Left cardiac atrium (tissue), 4 donors: ENCODE measurements at regions not wholly inside any gene's neighbourhood (a gene's known extent, or its start where the extent isn't known, plus 50 kb on each side); places are given as distances from the start of the nearest gene placed in this dataset.

Source experiments
- ATAC-seq, 2 donors: fragments of 200-7000 bp; cut with Tn5 transposase; one replicate each; pipeline ENCODE4 v1.9.1; 2020; ENCODE audit warnings: mild to moderate bottlenecking in 2 of 2, moderate library complexity in 2 of 2
- DNase-seq: peaks from one replicate; pipeline ENCODE4 v3.0.0-alpha.2; 2020
- intact Hi-C, 2 donors: fragments of 100-400 bp; cut with DNase I; formaldehyde crosslinking; loops; one replicate each; pipeline versions ENCODE4 v1.14.1 to v1.15.1; 2022 to 2023
- donor health status: DM: no; HTN: yes; CAD: no.
- donor health status: DM: no; HTN: yes; CAD: no; lungs with severe emphysema.
- donor health status: DM: yes; HTN: yes; CAD: no.
- donor health status: Dilated cardiomyopathy.

- intact Hi-C loops, result no loop called here
- no peak for DNase-seq
- peak in 1 of 2 donors; percentile 33 for ATAC-seq
Measured at GRCh38 chr3:27596334-27596841, 112.2 kb upstream of the SLC4A7 start.

- intact Hi-C loops, result no loop called here
- no peak for ATAC-seq
- DNase-seq, result no peak
Measured at GRCh38 chr3:27594096-27594690, 110.0 kb upstream of the SLC4A7 start.

GRCh38 chr3:27593173-27593572 lies 109.0 kb upstream of the SLC4A7 start:
- no peak for ATAC-seq
- DNase-seq, result no peak
- intact Hi-C loops, result no loop called here

- intact Hi-C loops, result no loop called here
- ATAC-seq, result peak; percentile 23 to 47
- DNase-seq, result no peak
Measured at GRCh38 chr3:27591312-27592210, 107.4 kb upstream of the SLC4A7 start.

GRCh38 chr3:27590437-27591298 lies 106.5 kb upstream of the SLC4A7 start:
- DNase-seq (no peak), ATAC-seq (peak; percentile 73 to 77)
- intact Hi-C loops, result no loop called here

GRCh38 chr3:27589795-27590194 lies 105.6 kb upstream of the SLC4A7 start:
- DNase-seq (no peak), ATAC-seq (peak in 1 of 2 donors; percentile 74)
- intact Hi-C loops, result no loop called here

GRCh38 chr3:27585429-27585828 lies 101.2 kb upstream of the SLC4A7 start:
- no peak for ATAC-seq

GRCh38 chr3:27584874-27585273 lies 100.7 kb upstream of the SLC4A7 start:
- intact Hi-C loops, result no loop called here
- ATAC-seq, result no peak
- DNase-seq, result no peak

More at GRCh38 chr3:27585429-27585828, 101.2 kb upstream of the SLC4A7 start:
- intact Hi-C loops, result no loop called here
- no peak for DNase-seq

GRCh38 chr3:27581852-27582251 lies 97.7 kb upstream of the SLC4A7 start:
- DNase-seq (no peak), ATAC-seq (no peak)
- intact Hi-C loops, result no loop called here

- ATAC-seq (peak; percentile 35 to 70), DNase-seq (no peak)
- intact Hi-C loops, result loop anchor here in 1 of 2 donors (10.0 kb wide), 1 partner anchor 83 kb away; no protein-coding TSS in a partner anchor
Measured at GRCh38 chr3:27578032-27578431, 93.8 kb upstream of the SLC4A7 start.

- intact Hi-C loops, result loop anchor here in 1 of 2 donors (10.0 kb wide), 1 partner anchor 83 kb away; no protein-coding TSS in a partner anchor
- DNase-seq, result no peak
- ATAC-seq, result peak; percentile 70 to 88
Measured at GRCh38 chr3:27577504-27577903, 93.3 kb upstream of the SLC4A7 start.

- intact Hi-C loops, result loop anchor here in 1 of 2 donors (10.0 kb wide), 1 partner anchor 81 kb away; no protein-coding TSS in a partner anchor
- no peak for ATAC-seq
- no peak for DNase-seq
Measured at GRCh38 chr3:27576171-27576570, 92.0 kb upstream of the SLC4A7 start.

GRCh38 chr3:27575499-27575898 lies 91.3 kb upstream of the SLC4A7 start:
- no peak for DNase-seq
- peak in 1 of 2 donors; percentile 12 for ATAC-seq
- intact Hi-C loops, result loop anchor here in 1 of 2 donors (10.0 kb wide), 1 partner anchor 81 kb away; no protein-coding TSS in a partner anchor

- intact Hi-C loops, result loop anchor here in 1 of 2 donors (10.0 kb wide), 1 partner anchor 80 kb away; no protein-coding TSS in a partner anchor
Measured at GRCh38 chr3:27574438-27574795, 90.2 kb upstream of the SLC4A7 start.

GRCh38 chr3:27573780-27574437 lies 89.7 kb upstream of the SLC4A7 start:
- no peak for DNase-seq
- ATAC-seq, result no peak
- intact Hi-C loops, result loop anchor here in 1 of 2 donors (10.0 kb wide), 1 partner anchor 79 kb away; no protein-coding TSS in a partner anchor

More at GRCh38 chr3:27574438-27574795, 90.2 kb upstream of the SLC4A7 start:
- ATAC-seq (no peak), DNase-seq (no peak)

GRCh38 chr3:27573138-27573537 lies 89.0 kb upstream of the SLC4A7 start:
- intact Hi-C loops, result loop anchor here in 1 of 2 donors (10.0 kb wide), 1 partner anchor 78 kb away; no protein-coding TSS in a partner anchor
- ATAC-seq, result no peak
- DNase-seq, result no peak

GRCh38 chr3:27571345-27571744 lies 87.2 kb upstream of the SLC4A7 start:
- intact Hi-C loops, result loop anchor here in 1 of 2 donors (10.0 kb wide), 1 partner anchor 77 kb away; no protein-coding TSS in a partner anchor

More at GRCh38 chr3:27571345-27571744, 87.2 kb upstream of the SLC4A7 start:
- no peak for ATAC-seq
- no peak for DNase-seq
